Hepatocyte (in vitro differentiated cells): ENCODE measurements at regions not wholly inside any gene's neighbourhood (a gene's known extent, or its start where the extent isn't known, plus 50 kb on each side); places are given as distances from the start of the nearest gene placed in this dataset.

Experiments used
- DNase-seq: peaks from one replicate; pipeline ENCODE4 v3.0.0-alpha.2; 2016; ENCODE audit warnings: low spot score
- H2AFZ ChIP-seq: fragments of 200-600 bp; sonication (generic); 2 replicates; pipeline ENCODE4 v1.6.0; 2016; ENCODE audit warnings: antibody characterized with exemption, mild to moderate bottlenecking
- H3K27ac ChIP-seq: fragments of 200-600 bp; sonication (generic); 2 replicates; pipeline ENCODE4 v1.5.1; 2016; ENCODE audit warnings: mild to moderate bottlenecking
- H3K27me3 ChIP-seq: fragments of 200-600 bp; sonication (generic); 2 replicates; pipeline ENCODE4 v1.6.1; 2016
- H3K36me3 ChIP-seq: fragments of 200-600 bp; sonication (generic); replicated peaks from 2 replicates; pipeline ENCODE4 v1.5.1; 2016; ENCODE audit warnings: low read depth; ENCODE audit not compliant: insufficient read depth
- H3K4me1 ChIP-seq: fragments of 200-600 bp; sonication (generic); 2 replicates; pipeline ENCODE4 v1.5.1; 2016; ENCODE audit warnings: mild to moderate bottlenecking, moderate library complexity; ENCODE audit not compliant: insufficient read depth
- H3K4me2 ChIP-seq: fragments of 200-600 bp; sonication (generic); 2 replicates; pipeline ENCODE4 v1.6.0; 2016
- H3K4me3 ChIP-seq: fragments of 200-600 bp; sonication (generic); 2 replicates; pipeline ENCODE4 v1.5.1; 2016; ENCODE audit warnings: mild to moderate bottlenecking
- H3K79me2 ChIP-seq: fragments of 200-600 bp; sonication (generic); 2 replicates; pipeline ENCODE4 v1.6.0; 2017; ENCODE audit warnings: mild to moderate bottlenecking
- H3K9me2 ChIP-seq: fragments of 200-600 bp; sonication (generic); replicated peaks from 2 replicates; pipeline ENCODE4 v1.6.0; 2017; ENCODE audit warnings: mild to moderate bottlenecking; ENCODE audit not compliant: insufficient read depth
- H3K9me3 ChIP-seq: fragments of 200-600 bp; sonication (generic); 2 replicates; pipeline ENCODE4 v1.5.1; 2016; ENCODE audit warnings: low read depth, mild to moderate bottlenecking
- H4K20me1 ChIP-seq: fragments of 200-600 bp; sonication (generic); 2 replicates; pipeline ENCODE4 v1.6.0; 2016; ENCODE audit warnings: mild to moderate bottlenecking; ENCODE audit not compliant: insufficient read depth, poor library complexity, severe bottlenecking
- EZH2 ChIP-seq: fragments of 200-600 bp; sonication (generic); IDR thresholded peaks from 2 replicates; pipeline ENCODE4 v1.6.1; 2016; ENCODE audit warnings: antibody characterized with exemption, mild to moderate bottlenecking, borderline replicate concordance
- EZH2phosphoT487 ChIP-seq: fragments of 200-600 bp; sonication (generic); IDR thresholded peaks from one replicate; pipeline ENCODE4 v1.6.1; 2018; ENCODE audit warnings: antibody characterized with exemption, mild to moderate bottlenecking, low read depth, moderate library complexity; ENCODE audit not compliant: unreplicated experiment, severe bottlenecking
- WGBS: methylation state at CpG from one replicate; pipeline ENCODE4 v1.1.6; 2016; ENCODE audit warnings: low lambda C conversion rate; ENCODE audit errors: missing lambda C conversion rate; 5-methylcytosine and 5-hydroxymethylcytosine counted together
- TF ChIP-seq, protein P1 (sequence below): fragments of 200-600 bp; sonication (generic); IDR thresholded peaks from 2 replicates; pipeline ENCODE4 v1.5.1; 2016; ENCODE audit warnings: antibody characterized with exemption, mild to moderate bottlenecking; ENCODE audit not compliant: poor library complexity

DNA sequence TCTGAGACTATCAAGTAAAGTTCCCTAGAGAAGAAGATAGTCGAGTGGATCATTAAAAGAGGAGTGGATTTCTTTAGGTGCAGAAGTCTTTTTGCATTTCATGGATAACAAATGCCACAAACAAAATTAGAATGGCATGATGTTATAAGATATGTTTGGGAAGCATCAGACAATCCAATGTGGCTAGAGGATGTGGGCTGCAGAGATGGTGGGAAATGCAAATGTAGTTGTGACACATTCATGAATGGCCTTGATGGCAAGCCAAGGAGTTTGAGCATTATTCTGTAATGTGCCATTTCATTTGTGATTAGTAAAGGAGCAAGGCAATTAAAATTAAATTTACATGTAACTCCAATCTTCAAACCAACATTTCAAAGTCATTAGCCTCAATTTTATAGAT is 211.9 kb downstream of the CENPW start:
- Histone ChIP-seq H3K4me1 (no peaks in the 10 kb centered on the region), H3K36me3 (no peaks in the 10 kb centered on the region), H3K27ac (no peak overlapping the region), H3K4me2 (no peak overlapping the region), H3K9me3 (no peaks in the 10 kb centered on the region), H3K79me2 (no peaks in the 10 kb centered on the region), H3K27me3 (no peaks in the 10 kb centered on the region), H2AFZ (no peak overlapping the region), H4K20me1 (no peaks in the 10 kb centered on the region), H3K9me2 (no peaks in the 10 kb centered on the region), H3K4me3 (no peak overlapping the region)
- WGBS, result 89% methylated on average over 1 of the region's 1 CpG
- TF ChIP-seq EZH2 (no peak), EZH2phosphoT487 (no peak)
- DNase-seq, result no peak

DNA sequence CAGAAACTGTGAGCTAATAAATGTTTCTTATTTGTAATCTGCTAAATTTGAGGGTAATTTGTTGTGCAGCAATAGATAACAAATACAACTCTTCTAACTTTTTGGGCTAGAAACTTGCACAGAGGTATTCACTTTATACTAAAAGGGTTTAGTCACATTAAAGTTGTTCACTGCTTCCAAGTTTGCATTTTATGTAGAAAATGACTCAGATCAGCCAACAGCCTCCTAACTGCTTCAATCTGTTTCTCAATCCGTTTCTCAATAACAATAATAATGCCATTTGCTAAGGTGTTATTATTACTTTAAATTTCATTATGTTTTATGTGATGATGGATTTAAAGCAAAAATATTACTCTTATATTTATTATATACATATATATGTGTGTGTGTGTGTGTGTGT is 213.9 kb downstream of the CENPW start:
- no peaks in the 10 kb centered on the region for H3K79me2 ChIP-seq
- H4K20me1 ChIP-seq, result no peaks in the 10 kb centered on the region
- TF ChIP-seq EZH2phosphoT487, result no peak
- H3K9me2 ChIP-seq, result no peaks in the 10 kb centered on the region
- H3K9me3 ChIP-seq, result no peaks in the 10 kb centered on the region
- H3K4me2 ChIP-seq, result no peak overlapping the region
- H3K27me3 ChIP-seq, result no peaks in the 10 kb centered on the region
- no peak overlapping the region for H2AFZ ChIP-seq
- H3K27ac ChIP-seq, result no peak overlapping the region
- H3K4me1 ChIP-seq, result no peaks in the 10 kb centered on the region
- H3K4me3 ChIP-seq, result no peak overlapping the region
- H3K36me3 ChIP-seq, result no peaks in the 10 kb centered on the region
- 86% methylated on average over 1 of the region's 1 CpG for WGBS
- no peak for DNase-seq

DNA sequence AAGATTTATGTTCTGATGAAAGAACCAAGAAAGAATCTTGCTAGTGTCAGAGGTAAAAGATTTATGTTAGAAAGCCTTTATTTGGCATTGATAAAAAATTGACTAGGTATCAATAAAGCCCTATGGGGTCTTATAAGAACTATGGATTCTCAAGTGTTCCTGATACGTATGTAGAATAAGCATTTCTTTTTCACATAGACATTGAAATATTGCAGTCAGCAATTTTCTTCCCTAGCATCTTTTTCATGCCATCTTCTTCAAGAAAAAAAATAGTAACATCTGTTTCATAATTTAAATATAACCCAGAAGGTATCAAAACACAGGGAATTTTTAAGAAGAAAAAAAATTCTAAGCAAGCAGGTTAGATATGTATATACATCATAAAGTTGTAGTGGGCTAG is 230.6 kb downstream of the CENPW start:
- DNase-seq, result no peak
- Histone ChIP-seq H3K4me2 (no peak overlapping the region), H3K27ac (no peak overlapping the region), H3K4me1 (no peaks in the 10 kb centered on the region), H3K27me3 (no peaks in the 10 kb centered on the region), H3K9me2 (no peaks in the 10 kb centered on the region), H3K9me3 (no peaks in the 10 kb centered on the region), H4K20me1 (no peaks in the 10 kb centered on the region), H3K79me2 (no peaks in the 10 kb centered on the region), H3K4me3 (no peak overlapping the region), H2AFZ (no peak overlapping the region), H3K36me3 (no peaks in the 10 kb centered on the region)
- 90% methylated on average over 1 of the region's 1 CpG for WGBS
- TF ChIP-seq EZH2phosphoT487 (no peak), EZH2 (no peak)
- TF ChIP-seq, protein P1, sequence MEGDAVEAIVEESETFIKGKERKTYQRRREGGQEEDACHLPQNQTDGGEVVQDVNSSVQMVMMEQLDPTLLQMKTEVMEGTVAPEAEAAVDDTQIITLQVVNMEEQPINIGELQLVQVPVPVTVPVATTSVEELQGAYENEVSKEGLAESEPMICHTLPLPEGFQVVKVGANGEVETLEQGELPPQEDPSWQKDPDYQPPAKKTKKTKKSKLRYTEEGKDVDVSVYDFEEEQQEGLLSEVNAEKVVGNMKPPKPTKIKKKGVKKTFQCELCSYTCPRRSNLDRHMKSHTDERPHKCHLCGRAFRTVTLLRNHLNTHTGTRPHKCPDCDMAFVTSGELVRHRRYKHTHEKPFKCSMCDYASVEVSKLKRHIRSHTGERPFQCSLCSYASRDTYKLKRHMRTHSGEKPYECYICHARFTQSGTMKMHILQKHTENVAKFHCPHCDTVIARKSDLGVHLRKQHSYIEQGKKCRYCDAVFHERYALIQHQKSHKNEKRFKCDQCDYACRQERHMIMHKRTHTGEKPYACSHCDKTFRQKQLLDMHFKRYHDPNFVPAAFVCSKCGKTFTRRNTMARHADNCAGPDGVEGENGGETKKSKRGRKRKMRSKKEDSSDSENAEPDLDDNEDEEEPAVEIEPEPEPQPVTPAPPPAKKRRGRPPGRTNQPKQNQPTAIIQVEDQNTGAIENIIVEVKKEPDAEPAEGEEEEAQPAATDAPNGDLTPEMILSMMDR, result no peak

DNA sequence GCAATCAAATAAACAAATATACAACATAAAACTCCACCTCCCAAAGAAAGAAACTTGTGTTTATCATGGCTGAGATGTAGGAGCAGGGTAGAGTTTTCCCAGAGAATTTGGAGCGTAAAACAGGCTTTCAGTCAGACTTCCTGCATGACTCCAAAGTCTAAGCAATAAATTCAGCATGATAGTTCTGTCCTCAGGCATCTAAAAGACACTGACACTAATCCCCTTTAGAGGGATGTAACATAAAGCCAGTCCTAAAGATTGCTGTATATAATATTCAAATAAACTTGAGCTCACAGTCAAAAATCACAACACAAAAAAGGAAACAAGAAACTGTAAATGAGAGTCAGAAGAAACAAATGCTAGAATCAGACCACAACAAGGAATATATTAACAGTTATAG is 234.4 kb downstream of the CENPW start:
- H2AFZ ChIP-seq, result no peak overlapping the region
- no peak overlapping the region for H3K4me3 ChIP-seq
- H3K79me2 ChIP-seq, result no peaks in the 10 kb centered on the region
- H3K27me3 ChIP-seq, result no peaks in the 10 kb centered on the region
- H3K9me3 ChIP-seq, result no peaks in the 10 kb centered on the region
- no peak overlapping the region for H3K4me2 ChIP-seq
- H4K20me1 ChIP-seq, result no peaks in the 10 kb centered on the region
- no peaks in the 10 kb centered on the region for H3K36me3 ChIP-seq
- TF ChIP-seq EZH2phosphoT487 (no peak), EZH2 (no peak)
- TF ChIP-seq, protein P1, result no peak
- 54% methylated on average over 1 of the region's 1 CpG for WGBS
- DNase-seq, result no peak
- no peaks in the 10 kb centered on the region for H3K9me2 ChIP-seq
- H3K27ac ChIP-seq, result no peak overlapping the region
- no peaks in the 10 kb centered on the region for H3K4me1 ChIP-seq

DNA sequence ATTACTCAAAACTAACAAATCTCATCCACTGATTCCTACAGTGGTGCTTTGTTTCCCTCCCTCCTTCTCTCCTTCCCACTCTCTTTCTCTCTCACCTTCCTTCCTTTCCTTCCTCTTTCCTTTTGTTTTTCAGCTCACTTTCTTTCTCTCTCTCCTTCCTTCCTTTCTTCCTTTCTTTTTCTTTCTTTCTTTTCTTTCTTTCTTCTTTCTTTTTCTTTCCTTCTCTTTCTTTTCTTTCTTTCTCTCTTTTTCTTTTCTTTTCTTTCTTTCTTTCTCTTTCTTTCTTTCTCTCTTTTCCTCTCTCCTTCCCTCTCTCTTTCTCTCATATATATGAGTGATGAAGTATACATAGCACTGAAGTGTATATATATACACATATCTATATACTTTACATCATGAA is 241.4 kb downstream of the CENPW start:
- no peak overlapping the region for H3K4me3 ChIP-seq
- H3K9me2 ChIP-seq, result no peaks in the 10 kb centered on the region
- TF ChIP-seq EZH2 (no peak), EZH2phosphoT487 (no peak)
- TF ChIP-seq, protein P1, result no peak

More for the DNA sequence above, 241.4 kb downstream of the CENPW start:
- Histone ChIP-seq H4K20me1 (no peaks in the 10 kb centered on the region), H3K27ac (no peak overlapping the region), H3K36me3 (no peaks in the 10 kb centered on the region), H2AFZ (no peak overlapping the region), H3K9me3 (no peaks in the 10 kb centered on the region), H3K4me1 (no peaks in the 10 kb centered on the region), H3K79me2 (no peaks in the 10 kb centered on the region), H3K4me2 (no peak overlapping the region), H3K27me3 (no peaks in the 10 kb centered on the region)
- DNase-seq, result no peak
